H1 (cell line): ENCODE measurements at regions not wholly inside any gene's neighbourhood (a gene's known extent, or its start where the extent isn't known, plus 50 kb on each side); places are given as distances from the start of the nearest gene placed in this dataset.

Experiments used
- TF ChIP-seq, protein P1 (sequence below): fragments of 300-600 bp; sonication (generic); IDR thresholded peaks from 2 replicates; pipeline ENCODE4 v1.7.1; 2012; ENCODE audit warnings: low read length, moderate library complexity, mild to moderate bottlenecking, inconsistent platforms; ENCODE audit not compliant: insufficient replicate concordance

DNA sequence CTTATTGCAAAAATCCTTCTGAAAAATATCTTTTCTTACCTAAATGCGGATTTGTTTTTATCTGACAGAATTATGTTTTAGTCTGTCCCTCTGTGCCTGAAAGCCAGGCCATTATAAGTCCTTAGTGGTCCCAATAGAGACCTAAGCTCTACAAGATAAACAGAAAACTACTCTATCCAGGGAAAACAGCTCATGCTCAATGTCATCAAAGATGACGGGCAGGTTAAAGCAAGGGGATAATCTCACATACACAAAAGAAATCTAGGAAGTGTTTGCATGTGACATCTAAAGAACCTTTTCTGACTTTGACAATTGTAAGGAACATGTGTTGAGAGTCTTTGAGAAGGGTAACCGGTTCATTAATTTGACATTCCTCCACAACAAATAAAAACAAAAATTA, 741.1 kb upstream of the ID2 start (continued):
- TF ChIP-seq, protein P1, sequence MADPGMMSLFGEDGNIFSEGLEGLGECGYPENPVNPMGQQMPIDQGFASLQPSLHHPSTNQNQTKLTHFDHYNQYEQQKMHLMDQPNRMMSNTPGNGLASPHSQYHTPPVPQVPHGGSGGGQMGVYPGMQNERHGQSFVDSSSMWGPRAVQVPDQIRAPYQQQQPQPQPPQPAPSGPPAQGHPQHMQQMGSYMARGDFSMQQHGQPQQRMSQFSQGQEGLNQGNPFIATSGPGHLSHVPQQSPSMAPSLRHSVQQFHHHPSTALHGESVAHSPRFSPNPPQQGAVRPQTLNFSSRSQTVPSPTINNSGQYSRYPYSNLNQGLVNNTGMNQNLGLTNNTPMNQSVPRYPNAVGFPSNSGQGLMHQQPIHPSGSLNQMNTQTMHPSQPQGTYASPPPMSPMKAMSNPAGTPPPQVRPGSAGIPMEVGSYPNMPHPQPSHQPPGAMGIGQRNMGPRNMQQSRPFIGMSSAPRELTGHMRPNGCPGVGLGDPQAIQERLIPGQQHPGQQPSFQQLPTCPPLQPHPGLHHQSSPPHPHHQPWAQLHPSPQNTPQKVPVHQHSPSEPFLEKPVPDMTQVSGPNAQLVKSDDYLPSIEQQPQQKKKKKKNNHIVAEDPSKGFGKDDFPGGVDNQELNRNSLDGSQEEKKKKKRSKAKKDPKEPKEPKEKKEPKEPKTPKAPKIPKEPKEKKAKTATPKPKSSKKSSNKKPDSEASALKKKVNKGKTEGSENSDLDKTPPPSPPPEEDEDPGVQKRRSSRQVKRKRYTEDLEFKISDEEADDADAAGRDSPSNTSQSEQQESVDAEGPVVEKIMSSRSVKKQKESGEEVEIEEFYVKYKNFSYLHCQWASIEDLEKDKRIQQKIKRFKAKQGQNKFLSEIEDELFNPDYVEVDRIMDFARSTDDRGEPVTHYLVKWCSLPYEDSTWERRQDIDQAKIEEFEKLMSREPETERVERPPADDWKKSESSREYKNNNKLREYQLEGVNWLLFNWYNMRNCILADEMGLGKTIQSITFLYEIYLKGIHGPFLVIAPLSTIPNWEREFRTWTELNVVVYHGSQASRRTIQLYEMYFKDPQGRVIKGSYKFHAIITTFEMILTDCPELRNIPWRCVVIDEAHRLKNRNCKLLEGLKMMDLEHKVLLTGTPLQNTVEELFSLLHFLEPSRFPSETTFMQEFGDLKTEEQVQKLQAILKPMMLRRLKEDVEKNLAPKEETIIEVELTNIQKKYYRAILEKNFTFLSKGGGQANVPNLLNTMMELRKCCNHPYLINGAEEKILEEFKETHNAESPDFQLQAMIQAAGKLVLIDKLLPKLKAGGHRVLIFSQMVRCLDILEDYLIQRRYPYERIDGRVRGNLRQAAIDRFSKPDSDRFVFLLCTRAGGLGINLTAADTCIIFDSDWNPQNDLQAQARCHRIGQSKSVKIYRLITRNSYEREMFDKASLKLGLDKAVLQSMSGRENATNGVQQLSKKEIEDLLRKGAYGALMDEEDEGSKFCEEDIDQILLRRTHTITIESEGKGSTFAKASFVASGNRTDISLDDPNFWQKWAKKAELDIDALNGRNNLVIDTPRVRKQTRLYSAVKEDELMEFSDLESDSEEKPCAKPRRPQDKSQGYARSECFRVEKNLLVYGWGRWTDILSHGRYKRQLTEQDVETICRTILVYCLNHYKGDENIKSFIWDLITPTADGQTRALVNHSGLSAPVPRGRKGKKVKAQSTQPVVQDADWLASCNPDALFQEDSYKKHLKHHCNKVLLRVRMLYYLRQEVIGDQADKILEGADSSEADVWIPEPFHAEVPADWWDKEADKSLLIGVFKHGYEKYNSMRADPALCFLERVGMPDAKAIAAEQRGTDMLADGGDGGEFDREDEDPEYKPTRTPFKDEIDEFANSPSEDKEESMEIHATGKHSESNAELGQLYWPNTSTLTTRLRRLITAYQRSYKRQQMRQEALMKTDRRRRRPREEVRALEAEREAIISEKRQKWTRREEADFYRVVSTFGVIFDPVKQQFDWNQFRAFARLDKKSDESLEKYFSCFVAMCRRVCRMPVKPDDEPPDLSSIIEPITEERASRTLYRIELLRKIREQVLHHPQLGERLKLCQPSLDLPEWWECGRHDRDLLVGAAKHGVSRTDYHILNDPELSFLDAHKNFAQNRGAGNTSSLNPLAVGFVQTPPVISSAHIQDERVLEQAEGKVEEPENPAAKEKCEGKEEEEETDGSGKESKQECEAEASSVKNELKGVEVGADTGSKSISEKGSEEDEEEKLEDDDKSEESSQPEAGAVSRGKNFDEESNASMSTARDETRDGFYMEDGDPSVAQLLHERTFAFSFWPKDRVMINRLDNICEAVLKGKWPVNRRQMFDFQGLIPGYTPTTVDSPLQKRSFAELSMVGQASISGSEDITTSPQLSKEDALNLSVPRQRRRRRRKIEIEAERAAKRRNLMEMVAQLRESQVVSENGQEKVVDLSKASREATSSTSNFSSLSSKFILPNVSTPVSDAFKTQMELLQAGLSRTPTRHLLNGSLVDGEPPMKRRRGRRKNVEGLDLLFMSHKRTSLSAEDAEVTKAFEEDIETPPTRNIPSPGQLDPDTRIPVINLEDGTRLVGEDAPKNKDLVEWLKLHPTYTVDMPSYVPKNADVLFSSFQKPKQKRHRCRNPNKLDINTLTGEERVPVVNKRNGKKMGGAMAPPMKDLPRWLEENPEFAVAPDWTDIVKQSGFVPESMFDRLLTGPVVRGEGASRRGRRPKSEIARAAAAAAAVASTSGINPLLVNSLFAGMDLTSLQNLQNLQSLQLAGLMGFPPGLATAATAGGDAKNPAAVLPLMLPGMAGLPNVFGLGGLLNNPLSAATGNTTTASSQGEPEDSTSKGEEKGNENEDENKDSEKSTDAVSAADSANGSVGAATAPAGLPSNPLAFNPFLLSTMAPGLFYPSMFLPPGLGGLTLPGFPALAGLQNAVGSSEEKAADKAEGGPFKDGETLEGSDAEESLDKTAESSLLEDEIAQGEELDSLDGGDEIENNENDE: no peak
- TF ChIP-seq, all 59 proteins: peak for 0
